ENCODE measurements at regions not wholly inside any gene's neighbourhood (a gene's known extent, or its start where the extent isn't known, plus 50 kb on each side); places are given as distances from the start of the nearest gene placed in this dataset.

- no peak overlapping the region for H3K4me3 ChIP-seq
- peaks cover 0 to 5% of the 10 kb centered on the region in 2 donors for H3K9me3 ChIP-seq
- H3K4me1 ChIP-seq = no peaks in the 10 kb centered on the region
- H3K36me3 ChIP-seq = no peaks in the 10 kb centered on the region
- ATAC-seq (no peak), DNase-seq (no peak)
- intact Hi-C loops (cut with DNase I) = no loop called here
- H3K27me3 ChIP-seq = no peaks in the 10 kb centered on the region
- TF ChIP-seq, protein P1, sequence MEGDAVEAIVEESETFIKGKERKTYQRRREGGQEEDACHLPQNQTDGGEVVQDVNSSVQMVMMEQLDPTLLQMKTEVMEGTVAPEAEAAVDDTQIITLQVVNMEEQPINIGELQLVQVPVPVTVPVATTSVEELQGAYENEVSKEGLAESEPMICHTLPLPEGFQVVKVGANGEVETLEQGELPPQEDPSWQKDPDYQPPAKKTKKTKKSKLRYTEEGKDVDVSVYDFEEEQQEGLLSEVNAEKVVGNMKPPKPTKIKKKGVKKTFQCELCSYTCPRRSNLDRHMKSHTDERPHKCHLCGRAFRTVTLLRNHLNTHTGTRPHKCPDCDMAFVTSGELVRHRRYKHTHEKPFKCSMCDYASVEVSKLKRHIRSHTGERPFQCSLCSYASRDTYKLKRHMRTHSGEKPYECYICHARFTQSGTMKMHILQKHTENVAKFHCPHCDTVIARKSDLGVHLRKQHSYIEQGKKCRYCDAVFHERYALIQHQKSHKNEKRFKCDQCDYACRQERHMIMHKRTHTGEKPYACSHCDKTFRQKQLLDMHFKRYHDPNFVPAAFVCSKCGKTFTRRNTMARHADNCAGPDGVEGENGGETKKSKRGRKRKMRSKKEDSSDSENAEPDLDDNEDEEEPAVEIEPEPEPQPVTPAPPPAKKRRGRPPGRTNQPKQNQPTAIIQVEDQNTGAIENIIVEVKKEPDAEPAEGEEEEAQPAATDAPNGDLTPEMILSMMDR (IDR thresholded peaks at IDR 0.05) = no peak
- H3K27ac ChIP-seq = no peak overlapping the region
Observed at GRCh38 chr12:73308079-73308478, 1035.9 kb downstream of the TRHDE start.

DNA sequence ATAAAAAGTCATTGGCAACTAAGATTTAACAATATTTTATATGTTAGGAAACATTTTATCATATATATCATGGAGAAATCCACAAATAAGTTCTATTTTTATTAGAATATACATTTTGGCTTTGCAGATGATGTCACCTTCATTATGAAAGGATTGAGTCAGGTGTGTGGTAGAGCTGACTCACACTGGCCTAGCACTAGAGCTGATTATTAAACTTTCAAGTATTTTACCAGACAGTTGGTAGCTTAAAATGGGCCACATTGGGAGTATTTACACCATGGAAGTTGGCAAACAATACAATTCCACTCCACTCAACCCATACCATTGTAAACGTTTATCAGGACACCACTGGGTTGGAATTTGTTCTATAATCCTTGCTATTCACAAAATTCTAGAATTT lies 1036.6 kb downstream of the TRHDE start:
- Histone ChIP-seq H3K4me3 (no peak overlapping the region), H3K4me1 (no peaks in the 10 kb centered on the region), H3K36me3 (no peaks in the 10 kb centered on the region), H3K27ac (no peak overlapping the region), H3K27me3 (no peaks in the 10 kb centered on the region), H3K9me3 (peaks cover 0 to 7% of the 10 kb centered on the region in 2 donors)
- TF ChIP-seq, protein P1 (IDR thresholded peaks at IDR 0.05) = no peak
- intact Hi-C loops (cut with DNase I) = no loop called here
- DNase-seq (no peak), ATAC-seq (peak; percentile 34)

- Histone ChIP-seq H3K4me3 (no peak overlapping the region), H3K27ac (no peak overlapping the region), H3K27me3 (no peaks in the 10 kb centered on the region), H3K4me1 (no peaks in the 10 kb centered on the region), H3K9me3 (peaks cover 0 to 25% of the 10 kb centered on the region in 2 donors), H3K36me3 (no peaks in the 10 kb centered on the region)
- intact Hi-C loops (cut with DNase I) = no loop called here
- no peak for ATAC-seq
- TF ChIP-seq, protein P1 (IDR thresholded peaks at IDR 0.05) = no peak
- DNase-seq = no peak
Observed at GRCh38 chr12:73321319-73321718, 1049.1 kb downstream of the TRHDE start.

GRCh38 chr12:73321776-73322175 lies 1049.6 kb downstream of the TRHDE start:
- peaks cover 0 to 28% of the 10 kb centered on the region in 2 donors for H3K9me3 ChIP-seq
- H3K4me1 ChIP-seq = no peaks in the 10 kb centered on the region
- TF ChIP-seq, protein P1 (IDR thresholded peaks at IDR 0.05) = no peak
- H3K4me3 ChIP-seq = no peak overlapping the region
- DNase-seq (no peak), ATAC-seq (no peak)
- no peaks in the 10 kb centered on the region for H3K27me3 ChIP-seq
- H3K27ac ChIP-seq = no peak overlapping the region
- intact Hi-C loops (cut with DNase I) = no loop called here
- no peaks in the 10 kb centered on the region for H3K36me3 ChIP-seq

- intact Hi-C loops (cut with DNase I) = no loop called here
- ATAC-seq (no peak), DNase-seq (no peak)
- TF ChIP-seq, protein P1 (IDR thresholded peaks at IDR 0.05) = no peak
- no peak overlapping the region for H3K4me3 ChIP-seq
- no peaks in the 10 kb centered on the region for H3K27me3 ChIP-seq
- no peak overlapping the region for H3K27ac ChIP-seq
- no peaks in the 10 kb centered on the region for H3K4me1 ChIP-seq
- no peaks in the 10 kb centered on the region for H3K36me3 ChIP-seq
- H3K9me3 ChIP-seq = peaks cover 0 to 17% of the 10 kb centered on the region in 2 donors
Observed at GRCh38 chr12:73330584-73331351, 1058.6 kb downstream of the TRHDE start.
